GM18868 (cell line): ENCODE measurements at regions not wholly inside any gene's neighbourhood (a gene's known extent, or its start where the extent isn't known, plus 50 kb on each side); places are given as distances from the start of the nearest gene placed in this dataset.
"Not testable (repeated sequence)": the region's sequence is repeated elsewhere in the genome, so short reads cannot be mapped to it uniquely, and the experiment has no call there.

Source experiments
- ATAC-seq: cut with Tn5 transposase; IDR thresholded peaks from one replicate; pipeline ENCODE4 v1.9.1; 2021; ENCODE audit warnings: mild to moderate bottlenecking, moderate library complexity; ENCODE audit not compliant: unreplicated experiment

DNA sequence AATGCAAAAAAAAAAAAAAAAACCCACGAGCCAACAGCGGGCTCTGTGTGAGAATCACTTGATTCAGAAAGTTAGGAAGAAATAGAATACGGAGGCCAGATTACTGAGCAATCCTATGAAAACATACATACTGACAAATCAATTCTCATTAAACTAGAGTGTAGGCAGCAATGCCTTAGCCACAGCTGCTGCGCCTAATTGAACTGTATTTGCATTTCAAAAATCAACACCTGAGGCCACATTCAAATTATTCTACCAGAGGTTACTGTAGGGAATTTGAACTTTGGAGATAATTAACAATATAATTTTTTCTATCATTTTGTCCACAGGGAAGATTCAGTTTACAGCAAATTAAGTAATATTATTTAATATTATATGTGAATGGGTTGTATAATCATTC is 138.4 kb upstream of the PLD5 start:
- no peak for ATAC-seq

DNA sequence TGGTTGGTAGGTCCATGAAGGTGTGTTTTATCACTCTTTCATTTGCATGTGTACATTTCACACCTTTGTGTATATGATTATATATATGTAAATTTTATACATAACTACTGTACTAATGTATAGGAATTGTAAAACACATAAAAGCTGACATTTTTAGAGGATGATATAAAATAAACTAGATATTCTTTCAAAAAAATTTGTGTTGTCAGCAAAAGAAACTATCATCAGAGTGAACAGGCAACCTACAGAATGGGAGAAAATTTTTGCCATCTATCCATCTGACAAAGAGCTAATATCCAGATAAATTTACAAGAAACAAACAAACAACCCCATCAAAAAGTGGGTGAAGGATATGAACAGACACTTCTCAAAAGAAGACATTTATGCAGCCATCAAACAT is 129.3 kb upstream of the PLD5 start:
- not testable (repeated sequence) for ATAC-seq

DNA sequence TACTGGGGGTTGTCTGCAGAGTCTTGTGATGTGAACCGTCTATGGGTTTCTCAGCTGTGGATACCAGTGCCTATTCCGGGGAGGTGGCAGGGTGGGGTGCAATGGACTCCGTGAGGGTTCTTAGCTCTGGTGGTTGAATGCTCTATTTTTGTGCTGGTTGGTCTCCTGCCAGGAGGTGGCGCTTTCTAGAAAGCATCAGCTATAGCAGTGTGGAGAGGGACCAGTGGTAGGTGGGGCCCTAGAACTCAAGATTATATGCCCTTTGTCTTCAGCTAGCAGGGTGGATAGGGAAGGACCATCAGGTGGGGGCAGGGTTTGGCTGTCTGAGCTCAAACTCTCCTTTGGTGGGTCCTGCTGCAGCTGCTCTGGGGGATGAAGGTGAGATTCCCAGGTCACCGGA is 127.3 kb upstream of the PLD5 start:
- ATAC-seq = no peak

DNA sequence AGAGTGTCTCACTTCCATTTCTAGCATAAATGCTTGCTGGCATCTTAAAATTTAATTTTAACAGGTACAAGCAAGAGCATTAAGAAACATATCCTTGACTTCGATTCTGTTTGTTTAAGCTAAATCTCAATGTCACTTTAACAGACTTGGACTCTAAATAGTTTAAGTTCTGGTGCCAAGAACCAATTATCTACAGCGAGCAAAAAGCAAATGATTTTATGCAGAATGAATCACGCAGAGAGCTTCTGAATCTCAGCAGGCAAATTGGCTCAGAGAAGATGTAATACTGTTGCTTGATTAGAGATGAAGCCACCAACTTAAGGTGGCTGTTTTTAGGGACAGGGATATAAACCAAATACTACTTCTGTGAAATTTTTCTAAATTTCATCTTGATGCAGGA is 117.0 kb upstream of the PLD5 start:
- no peak for ATAC-seq

DNA sequence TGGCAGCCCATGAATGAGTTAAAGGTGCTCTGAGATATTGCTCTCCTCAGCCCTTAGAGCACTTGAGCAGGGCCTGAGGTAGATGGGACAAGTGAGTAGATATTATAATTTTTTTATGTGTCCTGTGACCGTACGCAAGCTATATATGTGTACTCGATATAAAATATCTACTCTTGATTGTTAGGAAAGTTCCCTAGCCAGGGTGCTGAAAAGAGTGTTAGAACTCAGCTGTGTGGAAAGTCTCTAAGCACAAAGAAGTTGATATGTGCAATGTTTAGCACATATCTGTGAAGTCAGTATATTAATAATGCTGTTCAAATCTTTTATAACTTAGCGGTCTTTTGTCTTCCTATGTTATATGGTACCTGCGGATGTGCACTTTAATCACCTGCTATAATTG is 114.6 kb upstream of the PLD5 start:
- ATAC-seq = no peak

DNA sequence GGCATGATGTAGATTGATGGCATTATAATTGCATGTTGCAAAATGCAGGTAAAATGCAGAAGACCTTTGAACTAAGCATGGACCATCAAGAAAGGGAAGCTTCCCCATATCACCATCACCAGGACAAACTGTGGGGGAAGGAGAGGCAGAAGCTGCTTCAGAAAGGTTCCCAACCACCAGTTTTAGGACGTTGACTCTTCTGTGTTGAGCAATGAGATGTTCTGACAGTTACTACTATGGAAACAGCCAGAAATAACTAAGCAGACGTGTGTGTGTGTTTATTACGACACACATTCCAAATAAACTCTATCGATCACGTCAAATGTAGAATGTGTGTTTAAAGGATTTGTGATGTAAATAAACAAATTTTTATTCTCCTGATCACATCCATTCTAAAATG is 110.2 kb upstream of the PLD5 start:
- ATAC-seq = no peak

DNA sequence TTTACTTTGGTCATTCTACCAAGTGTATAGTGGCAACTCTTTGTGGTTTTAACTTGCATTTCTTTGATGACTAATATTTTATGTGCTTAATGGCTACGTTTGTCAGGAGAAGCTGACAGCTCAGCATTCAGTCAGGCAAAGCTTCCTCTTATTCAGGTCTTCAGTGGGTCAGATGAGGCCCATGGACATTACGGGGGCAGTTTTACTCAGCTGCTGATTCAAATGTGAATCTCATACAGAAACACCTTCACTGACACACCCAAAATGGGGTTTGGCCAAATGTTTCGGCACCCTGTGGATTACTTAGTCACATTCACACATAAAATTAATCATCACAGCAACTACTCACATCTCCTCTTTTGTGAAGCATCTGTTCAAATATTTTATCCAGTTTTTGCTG is 104.9 kb upstream of the PLD5 start:
- ATAC-seq = no peak

DNA sequence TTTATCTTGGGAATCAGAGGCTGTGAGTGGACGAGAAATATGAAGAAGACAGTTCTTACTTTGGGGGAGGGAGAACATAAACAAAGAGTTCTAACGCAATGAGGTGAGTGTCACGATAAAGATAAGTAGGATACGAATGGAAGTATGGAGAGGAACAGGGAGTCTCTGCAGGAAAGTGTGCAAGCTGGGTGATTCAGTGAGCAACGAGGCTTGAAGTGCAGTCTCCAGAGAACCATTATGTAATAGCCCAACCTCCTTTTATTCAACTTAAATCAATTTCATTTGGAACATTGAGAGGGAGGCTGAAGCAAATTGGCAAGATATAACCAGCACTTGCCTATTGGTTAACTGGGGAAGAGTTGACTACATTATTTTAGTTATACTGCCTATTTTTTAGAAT is 99.3 kb upstream of the PLD5 start:
- no peak for ATAC-seq

DNA sequence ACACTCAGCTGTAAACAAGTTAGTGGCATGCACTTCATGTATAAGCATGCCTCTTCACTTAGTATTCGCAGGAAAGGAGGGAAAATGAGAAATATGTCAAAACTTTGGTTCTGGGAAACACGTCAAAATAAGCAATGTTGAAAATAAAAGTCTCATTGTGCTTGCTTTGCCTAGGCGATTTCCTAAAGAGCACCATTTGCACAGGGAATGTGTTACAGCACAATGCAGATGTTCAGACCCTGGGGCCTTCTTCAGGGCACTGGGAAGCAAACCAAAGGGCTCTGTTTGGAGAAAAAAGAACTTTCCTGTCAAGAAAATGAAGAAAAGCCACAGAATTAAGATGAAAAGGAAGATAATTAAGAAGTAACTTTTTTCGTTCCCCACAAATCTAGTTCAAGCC is 98.6 kb upstream of the PLD5 start:
- no peak for ATAC-seq

DNA sequence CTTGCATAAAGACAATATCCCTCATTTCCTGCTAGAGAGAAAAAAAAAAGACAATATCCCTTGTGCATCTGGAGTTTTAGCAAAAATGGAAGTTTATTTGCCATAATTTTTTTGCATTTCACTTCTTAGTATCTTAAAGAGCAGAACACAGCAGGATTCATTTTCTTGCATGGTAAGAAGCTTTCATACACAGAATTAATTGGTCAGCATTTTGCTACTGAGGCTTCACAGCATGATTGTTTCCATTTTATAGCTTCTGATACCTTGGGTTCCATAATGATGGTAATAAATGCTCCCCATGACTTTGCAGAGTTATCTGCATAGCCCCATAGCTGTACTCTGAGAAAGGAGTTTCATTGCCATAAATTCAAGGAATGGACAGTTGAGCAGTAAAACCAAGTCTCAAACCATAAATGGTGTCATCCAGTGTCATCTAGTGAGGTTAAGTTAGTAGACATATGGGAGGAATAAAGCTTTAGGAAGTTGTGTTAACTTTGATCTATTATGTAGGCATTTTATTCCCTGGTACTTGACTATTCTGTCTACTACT is 88.8 kb upstream of the PLD5 start:
- no peak for ATAC-seq

DNA sequence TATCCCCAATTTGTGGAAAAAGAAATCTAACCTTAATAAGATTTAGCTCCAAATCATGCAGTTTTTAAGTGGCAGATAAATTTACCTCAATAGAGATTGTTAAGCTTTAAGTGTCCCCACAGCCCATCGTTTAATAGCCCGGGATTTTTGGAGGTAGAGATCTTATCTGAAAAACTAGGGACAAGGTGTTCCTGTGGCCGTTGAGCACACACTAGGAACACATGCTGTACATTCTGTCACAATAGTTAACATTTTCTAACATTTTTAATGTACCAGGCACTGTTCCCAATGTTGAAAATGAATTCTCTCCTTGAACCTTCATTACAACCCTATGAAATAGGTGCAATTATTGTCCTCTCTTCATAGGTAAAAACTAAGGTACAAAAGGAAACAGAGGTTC is 85.7 kb upstream of the PLD5 start:
- ATAC-seq = no peak

DNA sequence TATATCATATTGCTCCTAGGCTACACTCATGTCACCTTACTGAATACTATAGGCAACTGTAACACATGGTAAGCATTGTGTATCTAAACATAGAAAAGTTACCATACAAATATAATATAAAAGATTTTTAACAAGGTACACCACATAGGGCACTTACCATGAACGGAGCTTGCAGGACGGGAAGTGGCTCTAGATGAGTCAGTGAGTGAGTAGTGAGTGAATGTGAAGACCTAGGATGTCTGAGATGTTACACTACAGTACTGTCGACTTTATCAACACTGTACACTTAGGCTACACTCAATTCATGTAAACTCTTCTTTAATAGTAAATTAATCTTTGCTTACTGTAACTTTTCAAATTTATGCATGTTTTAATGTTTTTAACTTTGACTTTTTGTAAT is 81.0 kb upstream of the PLD5 start:
- no peak for ATAC-seq

DNA sequence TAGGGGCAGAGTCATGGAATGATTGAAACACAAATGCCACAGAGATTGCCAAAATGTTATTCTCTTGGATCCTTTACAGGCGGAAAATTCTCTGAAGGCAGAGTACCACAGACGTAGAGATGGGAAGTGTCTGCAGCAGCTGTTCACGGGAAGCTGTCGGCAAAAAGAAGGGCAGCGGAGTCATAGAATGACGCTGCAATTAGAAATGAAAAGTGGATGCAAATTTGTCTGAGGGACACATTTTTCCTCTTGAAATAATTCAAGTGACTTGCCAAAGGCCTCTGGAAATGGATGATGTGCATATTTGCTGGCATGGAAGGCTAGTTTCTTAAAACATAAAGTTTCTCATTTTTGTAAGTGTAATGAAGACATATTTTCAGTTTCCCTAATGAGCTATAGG is 77.5 kb upstream of the PLD5 start:
- no peak for ATAC-seq

DNA sequence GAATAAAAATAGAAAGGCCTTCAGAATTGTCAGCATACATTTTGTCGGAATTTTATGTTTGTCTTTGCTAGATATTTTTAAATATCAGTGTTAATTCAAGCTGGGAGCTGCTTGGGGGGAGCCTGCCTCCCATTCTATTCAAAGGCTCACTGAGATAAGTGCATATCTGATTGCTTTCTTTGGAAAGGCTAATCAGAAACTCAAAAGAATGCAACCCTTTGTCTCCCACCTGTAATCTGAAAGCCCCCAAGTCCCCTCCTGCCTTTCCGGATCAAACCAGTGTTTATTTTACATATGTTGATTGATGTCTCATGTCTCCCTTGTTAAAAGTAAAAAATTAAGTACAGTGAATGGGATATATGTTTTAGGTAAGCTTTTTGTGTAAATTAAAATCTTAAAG is 69.3 kb upstream of the PLD5 start:
- ATAC-seq = not testable (repeated sequence)

DNA sequence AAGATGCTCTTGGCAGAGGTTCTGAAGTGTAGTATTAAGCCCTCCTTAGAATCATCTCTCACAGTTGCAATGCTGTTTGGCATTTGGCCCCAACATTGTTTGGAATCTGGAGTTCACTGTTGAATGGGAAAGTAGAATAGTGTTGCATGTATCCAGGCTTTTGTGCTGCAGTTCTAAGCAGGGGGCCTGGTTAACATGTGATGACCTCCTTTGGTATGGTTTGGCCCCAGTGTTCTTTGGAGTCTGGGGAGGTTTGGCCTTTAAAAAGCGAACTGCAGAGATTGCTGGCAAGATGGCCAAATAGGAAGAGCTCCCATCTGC is 61.8 kb upstream of the PLD5 start:
- ATAC-seq = no peak

DNA sequence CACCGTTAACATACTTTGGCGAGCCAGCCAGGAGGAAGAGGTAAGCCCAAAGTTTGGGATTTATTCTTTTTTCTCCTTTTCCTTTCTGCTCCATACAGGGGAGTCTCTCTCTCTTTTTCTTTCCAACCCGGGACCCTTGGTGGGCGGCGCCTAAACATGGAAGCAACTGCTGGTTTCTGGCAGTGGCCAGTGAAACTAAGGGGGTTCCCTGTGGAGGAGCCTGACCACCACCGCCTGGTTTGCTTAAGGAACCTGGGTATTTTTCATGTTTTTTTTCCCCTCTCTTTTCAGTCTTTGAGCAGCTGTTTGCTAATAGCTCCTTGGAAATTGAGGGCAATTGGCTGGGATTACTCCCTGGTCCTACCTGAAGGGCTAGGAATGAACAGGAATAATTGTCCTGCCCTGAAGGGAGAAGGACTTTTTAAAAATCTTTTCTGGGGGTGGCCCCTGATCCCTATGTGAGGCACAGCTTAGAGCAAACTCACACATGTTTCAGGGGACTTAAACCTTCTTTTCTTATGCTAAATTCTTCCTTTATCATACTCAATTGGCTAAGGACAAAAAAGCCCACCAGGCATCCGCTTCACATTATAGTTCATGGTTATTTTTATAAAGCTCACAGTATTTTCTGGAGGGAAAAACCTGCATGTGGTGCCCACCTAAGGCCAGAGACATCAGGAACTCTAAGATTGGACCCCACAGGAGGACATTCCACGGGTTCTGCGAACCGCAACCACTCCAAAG is 61.3 kb upstream of the PLD5 start:
- ATAC-seq = no peak

DNA sequence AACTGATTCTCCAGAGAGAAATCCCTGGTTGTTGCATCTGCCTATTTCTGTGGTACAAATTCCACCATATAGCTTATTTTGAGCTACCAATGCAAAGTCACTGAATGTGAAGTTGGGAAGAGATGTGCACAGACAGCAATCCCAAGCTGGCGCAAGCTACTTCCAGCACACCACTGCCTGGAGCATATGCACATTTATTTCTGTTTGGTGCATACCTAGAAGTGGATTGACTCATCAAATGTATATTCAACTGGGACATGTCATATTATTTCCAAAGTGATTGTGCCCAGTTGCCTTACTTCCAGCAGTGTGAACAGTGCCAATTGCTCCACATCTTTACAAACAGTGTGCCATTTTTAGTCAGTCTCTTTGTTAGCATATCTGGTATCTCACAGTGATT is 58.2 kb upstream of the PLD5 start:
- no peak for ATAC-seq

DNA sequence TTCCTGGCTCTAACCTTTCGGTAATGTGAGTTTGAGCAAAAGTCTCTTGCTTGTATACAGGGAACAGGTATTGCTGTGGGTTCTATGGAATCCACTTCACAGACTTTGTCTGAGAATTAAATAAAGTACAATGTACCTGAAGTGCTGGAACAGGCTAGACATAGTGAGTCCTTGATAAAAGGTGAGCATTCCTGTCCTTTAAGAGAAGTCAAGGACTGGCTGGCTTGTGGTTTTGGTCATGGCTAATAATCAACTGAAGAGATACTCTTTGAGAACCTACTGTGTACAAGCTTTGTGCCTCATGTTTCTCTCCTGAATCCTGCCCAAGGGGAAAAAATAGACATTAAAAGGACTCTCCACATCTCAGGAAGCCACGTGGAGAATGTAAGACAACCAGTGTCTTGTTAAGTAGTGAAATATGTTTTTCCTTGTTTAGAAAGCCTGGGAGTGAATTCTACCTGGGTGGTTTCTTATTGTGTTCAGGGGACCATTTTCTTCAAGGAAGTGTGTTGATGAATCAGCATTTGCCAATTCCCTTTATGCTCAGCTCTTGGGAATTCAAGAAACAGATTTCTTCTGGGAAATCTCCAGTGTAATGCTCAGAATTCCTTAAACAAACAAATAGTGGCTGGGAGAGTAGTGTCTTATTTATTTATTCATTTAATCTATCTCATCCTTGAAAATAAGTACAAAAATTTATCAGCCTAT is 55.2 kb upstream of the PLD5 start:
- no peak for ATAC-seq
